RCC 7860 (cell line): ENCODE measurements at regions not wholly inside any gene's neighbourhood (a gene's known extent, or its start where the extent isn't known, plus 50 kb on each side); places are given as distances from the start of the nearest gene placed in this dataset.
"Not testable (repeated sequence)": the region's sequence is repeated elsewhere in the genome, so short reads cannot be mapped to it uniquely, and the experiment has no call there.

Experiments used
- DNase-seq: peaks from one replicate; pipeline ENCODE4 v3.0.0-alpha.2; 2015; ENCODE audit warnings: low spot score
- FAIRE-seq: peaks from 2 replicates; lab custom pipeline; 2012; peaks lifted over from hg19 to GRCh38; lab: Jason Lieb, UNC

- DNase-seq (no peak), FAIRE-seq (no peak)
Measured at GRCh38 chr15:69552057-69552815, 99.6 kb downstream of the RPLP1 start.

GRCh38 chr15:69553686-69554085 is 101.1 kb downstream of the RPLP1 start:
- DNase-seq, result no peak
- FAIRE-seq, result no peak

- FAIRE-seq, result no peak
- DNase-seq, result no peak
Measured at GRCh38 chr15:69554279-69554961, 101.8 kb downstream of the RPLP1 start.

GRCh38 chr15:69555080-69555479 is 102.5 kb downstream of the RPLP1 start:
- FAIRE-seq (no peak), DNase-seq (no peak)

- no peak for FAIRE-seq
- DNase-seq, result no peak
Measured at GRCh38 chr15:69556344-69556743, 103.7 kb downstream of the RPLP1 start.

GRCh38 chr15:69557020-69557706 is 104.5 kb downstream of the RPLP1 start:
- DNase-seq (peak; percentile 96), FAIRE-seq (peak; percentile 98)

- DNase-seq (no peak), FAIRE-seq (no peak)
Measured at GRCh38 chr15:69557707-69558409, 105.2 kb downstream of the RPLP1 start.

- FAIRE-seq (no peak), DNase-seq (no peak)
Measured at GRCh38 chr15:69559440-69560190, 107.0 kb downstream of the RPLP1 start.

GRCh38 chr15:69561071-69561784 is 108.6 kb downstream of the RPLP1 start:
- DNase-seq, result no peak
- FAIRE-seq, result no peak

GRCh38 chr15:69562116-69562515 is 109.5 kb downstream of the RPLP1 start:
- no peak for DNase-seq
- FAIRE-seq, result no peak

- FAIRE-seq (no peak), DNase-seq (no peak)
Measured at GRCh38 chr15:69562564-69562963, 109.9 kb downstream of the RPLP1 start.

GRCh38 chr15:69565066-69565655 is 112.5 kb downstream of the RPLP1 start:
- no peak for FAIRE-seq
- DNase-seq, result no peak

- not testable (repeated sequence) for DNase-seq, FAIRE-seq
Measured at GRCh38 chr15:69567238-69567760, 114.7 kb downstream of the RPLP1 start.

- peak; percentile 13 for DNase-seq
- FAIRE-seq, result no peak
Measured at GRCh38 chr15:69568173-69569009, 115.8 kb downstream of the RPLP1 start.

- FAIRE-seq (no peak), DNase-seq (no peak)
Measured at GRCh38 chr15:69570454-69570853, 117.8 kb downstream of the RPLP1 start.

GRCh38 chr15:69570997-69571396 is 118.4 kb downstream of the RPLP1 start:
- no peak for DNase-seq
- no peak for FAIRE-seq

GRCh38 chr15:69573278-69573677 is 120.7 kb downstream of the RPLP1 start:
- FAIRE-seq, DNase-seq: not testable (repeated sequence)

GRCh38 chr15:69573815-69574475 is 121.3 kb downstream of the RPLP1 start:
- peak; percentile 36 for DNase-seq
- FAIRE-seq, result no peak
